Esophagus squamous epithelium (tissue), 5 donors: ENCODE measurements at regions not wholly inside any gene's neighbourhood (a gene's known extent, or its start where the extent isn't known, plus 50 kb on each side); places are given as distances from the start of the nearest gene placed in this dataset.
"Not testable (repeated sequence)": the region's sequence is repeated elsewhere in the genome, so short reads cannot be mapped to it uniquely, and the experiment has no call there.

ENCODE experiments used
- DNase-seq: peaks from one replicate; lab custom pipeline; 2025; lab: John Stamatoyannopoulos, UW
- H3K27ac ChIP-seq, 4 donors: fragments of 200-600 bp; sonication (generic); one replicate each; pipeline ENCODE4 v1.5.1; 2016 to 2019; ENCODE audit warnings: mild to moderate bottlenecking in 1 of 4
- H3K27me3 ChIP-seq, 4 donors: fragments of 200-600 bp; sonication (generic); 1 replicate in 3 of 4; 2 replicates in 1 of 4; pipeline versions ENCODE4 v1.5.1 to v1.6.0; 2017 to 2021; ENCODE audit warnings: antibody characterized with exemption in 1 of 4
- H3K36me3 ChIP-seq, 3 donors: fragments of 200-600 bp; sonication (generic); one replicate each; pipeline ENCODE4 v1.5.1; 2016 to 2019
- H3K4me1 ChIP-seq, 3 donors: fragments of 200-600 bp; sonication (generic); one replicate each; pipeline ENCODE4 v1.5.1; 2017 to 2019
- H3K4me3 ChIP-seq, 4 donors: fragments of 200-600 bp; sonication (generic); 1 replicate in 3 of 4; 2 replicates in 1 of 4; pipeline ENCODE4 v1.5.1; 2016 to 2019; ENCODE audit warnings: mild to moderate bottlenecking in 2 of 4, moderate library complexity in 1 of 4
- H3K9me3 ChIP-seq, 3 donors: fragments of 200-600 bp; sonication (generic); one replicate each; pipeline ENCODE4 v1.5.1; 2016 to 2019
- POLR2A ChIP-seq, 4 donors: fragments of 450-650 bp; IDR thresholded peaks; one replicate each; pipeline ENCODE4 v1.6.1; 2017; ENCODE audit warnings: antibody characterized with exemption in 4 of 4, mild to moderate bottlenecking in 4 of 4, moderate library complexity in 3 of 4
- WGBS, 2 donors: methylation state at CpG; one replicate each; pipeline ENCODE4 v1.1.5; 2018; 5-methylcytosine and 5-hydroxymethylcytosine counted together
- intact Hi-C: fragments of 100-400 bp; cut with DNase I; formaldehyde crosslinking; loops from one replicate; pipeline ENCODE4 v1.15.0; 2022
- TF ChIP-seq, protein P1 (sequence below), 6 experiments: fragments of 450-650 bp in 4 of 6; fragments of 200-600 bp in 2 of 6; sonication (generic) in 2 of 6; IDR thresholded peaks; one replicate each; pipeline ENCODE4 v1.5.1; 2016 to 2019; ENCODE audit warnings: antibody characterized with exemption in 6 of 6, mild to moderate bottlenecking in 4 of 6, moderate library complexity in 4 of 6
- donor health status: DM: yes; HTN: yes; CAD: no.

- no peak for DNase-seq
- no peaks in the 10 kb centered on the region for H3K4me1 ChIP-seq
- WGBS, 2 donors = 43 to 71% methylated on average over 1 of the region's 1 CpG
- H3K27ac ChIP-seq = no peak overlapping the region
- TF ChIP-seq, protein P1, sequence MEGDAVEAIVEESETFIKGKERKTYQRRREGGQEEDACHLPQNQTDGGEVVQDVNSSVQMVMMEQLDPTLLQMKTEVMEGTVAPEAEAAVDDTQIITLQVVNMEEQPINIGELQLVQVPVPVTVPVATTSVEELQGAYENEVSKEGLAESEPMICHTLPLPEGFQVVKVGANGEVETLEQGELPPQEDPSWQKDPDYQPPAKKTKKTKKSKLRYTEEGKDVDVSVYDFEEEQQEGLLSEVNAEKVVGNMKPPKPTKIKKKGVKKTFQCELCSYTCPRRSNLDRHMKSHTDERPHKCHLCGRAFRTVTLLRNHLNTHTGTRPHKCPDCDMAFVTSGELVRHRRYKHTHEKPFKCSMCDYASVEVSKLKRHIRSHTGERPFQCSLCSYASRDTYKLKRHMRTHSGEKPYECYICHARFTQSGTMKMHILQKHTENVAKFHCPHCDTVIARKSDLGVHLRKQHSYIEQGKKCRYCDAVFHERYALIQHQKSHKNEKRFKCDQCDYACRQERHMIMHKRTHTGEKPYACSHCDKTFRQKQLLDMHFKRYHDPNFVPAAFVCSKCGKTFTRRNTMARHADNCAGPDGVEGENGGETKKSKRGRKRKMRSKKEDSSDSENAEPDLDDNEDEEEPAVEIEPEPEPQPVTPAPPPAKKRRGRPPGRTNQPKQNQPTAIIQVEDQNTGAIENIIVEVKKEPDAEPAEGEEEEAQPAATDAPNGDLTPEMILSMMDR (IDR thresholded peaks at IDR 0.05) = no peak
- TF ChIP-seq POLR2A (IDR thresholded peaks at IDR 0.05) = no peak
- H3K36me3 ChIP-seq = no peaks in the 10 kb centered on the region
- no peak overlapping the region for H3K4me3 ChIP-seq
- H3K9me3 ChIP-seq = peaks cover 0 to 8% (median 0%) of the 10 kb centered on the region in 3 donors
- intact Hi-C loops = no loop called here
- no peaks in the 10 kb centered on the region for H3K27me3 ChIP-seq
Observed at GRCh38 chr7:108920490-108920889, 350.8 kb downstream of the DNAJB9 start.

GRCh38 chr7:108943048-108943447, 373.4 kb downstream of the DNAJB9 start:
- H3K4me1 ChIP-seq, H3K4me3 ChIP-seq, H3K9me3 ChIP-seq, H3K36me3 ChIP-seq, DNase-seq, H3K27me3 ChIP-seq, H3K27ac ChIP-seq, intact Hi-C loops: not testable (repeated sequence)
- 86 to 100% methylated on average over 1 to 12 of the region's 14 CpGs for WGBS, 2 donors

GRCh38 chr7:108947526-108947925, 377.9 kb downstream of the DNAJB9 start:
- DNase-seq = no peak
- Histone ChIP-seq H3K27me3 (no peaks in the 10 kb centered on the region), H3K4me1 (no peaks in the 10 kb centered on the region), H3K4me3 (no peak overlapping the region), H3K27ac (no peak overlapping the region), H3K9me3 (peaks cover 0 to 7% (median 0%) of the 10 kb centered on the region in 3 donors), H3K36me3 (no peaks in the 10 kb centered on the region)
- TF ChIP-seq, protein P1 (IDR thresholded peaks at IDR 0.05) = no peak
- no peak for TF ChIP-seq POLR2A (IDR thresholded peaks at IDR 0.05)
- intact Hi-C loops = no loop called here
- WGBS, 2 donors = 66 to 82% methylated on average over 4 of the region's 4 CpGs

- Histone ChIP-seq H3K4me3 (no peak overlapping the region), H3K27ac (no peak overlapping the region), H3K4me1 (no peaks in the 10 kb centered on the region), H3K9me3 (no peaks in the 10 kb centered on the region), H3K36me3 (no peaks in the 10 kb centered on the region), H3K27me3 (no peaks in the 10 kb centered on the region)
- WGBS, 2 donors = 23 to 55% methylated on average over 2 of the region's 2 CpGs
- intact Hi-C loops = no loop called here
- no peak for TF ChIP-seq POLR2A (IDR thresholded peaks at IDR 0.05)
- TF ChIP-seq, protein P1 (IDR thresholded peaks at IDR 0.05) = no peak
- no peak for DNase-seq
Observed at GRCh38 chr7:108972004-108972403, 402.3 kb downstream of the DNAJB9 start.

DNA sequence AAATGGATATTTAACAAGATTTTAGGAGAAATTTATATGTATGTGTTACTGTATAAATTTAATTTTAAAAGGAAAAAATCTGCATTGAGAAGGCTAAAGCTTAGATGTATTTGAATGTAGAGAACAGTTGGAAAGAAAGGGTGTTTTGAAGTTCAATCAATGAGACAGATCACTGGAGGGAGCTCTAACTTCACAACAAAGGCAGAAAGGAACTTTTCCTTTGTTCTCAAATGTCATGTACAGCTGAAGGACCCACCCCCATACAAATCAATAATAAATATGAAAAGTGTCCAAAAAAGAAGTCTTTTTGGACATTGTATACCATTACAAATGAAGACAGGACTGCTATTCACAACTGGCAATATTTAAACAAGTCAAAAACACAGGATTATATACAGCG, 403.4 kb downstream of the DNAJB9 start:
- WGBS, 2 donors = 79 to 95% methylated on average over 1 of the region's 1 CpG
- Histone ChIP-seq H3K36me3 (no peaks in the 10 kb centered on the region), H3K9me3 (no peaks in the 10 kb centered on the region), H3K27ac (no peak overlapping the region), H3K27me3 (no peaks in the 10 kb centered on the region), H3K4me1 (no peaks in the 10 kb centered on the region), H3K4me3 (no peak overlapping the region)
- no peak for TF ChIP-seq POLR2A (IDR thresholded peaks at IDR 0.05)
- TF ChIP-seq, protein P1 (IDR thresholded peaks at IDR 0.05) = no peak
- intact Hi-C loops = no loop called here
- DNase-seq = no peak

- Histone ChIP-seq H3K4me1 (no peaks in the 10 kb centered on the region), H3K9me3 (no peaks in the 10 kb centered on the region), H3K36me3 (no peaks in the 10 kb centered on the region), H3K27me3 (no peaks in the 10 kb centered on the region), H3K4me3 (no peak overlapping the region), H3K27ac (no peak overlapping the region)
- 30 to 38% methylated on average over 1 of the region's 1 CpG for WGBS, 2 donors
- intact Hi-C loops = no loop called here
- TF ChIP-seq, protein P1 (IDR thresholded peaks at IDR 0.05) = no peak
- no peak for TF ChIP-seq POLR2A (IDR thresholded peaks at IDR 0.05)
- no peak for DNase-seq
Observed at GRCh38 chr7:108974641-108975040, 405.0 kb downstream of the DNAJB9 start.
